ENCODE measurements at regions not wholly inside any gene's neighbourhood (a gene's known extent, or its start where the extent isn't known, plus 50 kb on each side); places are given as distances from the start of the nearest gene placed in this dataset.
A peak's percentile ranks its signal among the peaks of the same experiment; 100 is the strongest.

- no peak for DNase-seq (ENCODE audit: low read depth, low spot score)
These were observed 94.5 kb downstream of the RDH14 start for GRCh38 chr2:18465979-18466378.

GRCh38 chr2:18464913-18465312 is 95.5 kb downstream of the RDH14 start:
- no peak for DNase-seq (ENCODE audit: low read depth, low spot score)

- DNase-seq (ENCODE audit: low read depth, low spot score) = no peak
These were observed 104.4 kb downstream of the RDH14 start for GRCh38 chr2:18456026-18456425.

- peak; percentile 5 for DNase-seq (ENCODE audit: low read depth, low spot score)
These were observed 105.1 kb downstream of the RDH14 start for GRCh38 chr2:18455236-18455862.

GRCh38 chr2:18454692-18455235 is 105.7 kb downstream of the RDH14 start:
- no peak for DNase-seq (ENCODE audit: low read depth, low spot score)

- DNase-seq (ENCODE audit: low read depth, low spot score) = no peak
These were observed 113.7 kb downstream of the RDH14 start for GRCh38 chr2:18446715-18447114.

GRCh38 chr2:18445433-18446320 is 114.8 kb downstream of the RDH14 start:
- no peak for DNase-seq (ENCODE audit: low read depth, low spot score)

GRCh38 chr2:18444806-18445205 is 115.6 kb downstream of the RDH14 start:
- no peak for DNase-seq (ENCODE audit: low read depth, low spot score)

- DNase-seq (ENCODE audit: low read depth, low spot score) = no peak
These were observed 118.9 kb downstream of the RDH14 start for GRCh38 chr2:18441583-18441982.

- no peak for DNase-seq (ENCODE audit: low read depth, low spot score)
These were observed 119.7 kb downstream of the RDH14 start for GRCh38 chr2:18440777-18441176.

GRCh38 chr2:18440141-18440661 is 120.3 kb downstream of the RDH14 start:
- no peak for DNase-seq (ENCODE audit: low read depth, low spot score)

GRCh38 chr2:18439716-18440115 is 120.7 kb downstream of the RDH14 start:
- no peak for DNase-seq (ENCODE audit: low read depth, low spot score)

- DNase-seq (ENCODE audit: low read depth, low spot score) = no peak
These were observed 122.5 kb downstream of the RDH14 start for GRCh38 chr2:18437909-18438308.

- no peak for DNase-seq (ENCODE audit: low read depth, low spot score)
These were observed 123.9 kb downstream of the RDH14 start for GRCh38 chr2:18436503-18437005.

GRCh38 chr2:18435426-18436037 is 124.9 kb downstream of the RDH14 start:
- DNase-seq (ENCODE audit: low read depth, low spot score) = peak; percentile 10

GRCh38 chr2:18433872-18434271 is 126.6 kb downstream of the RDH14 start:
- DNase-seq (ENCODE audit: low read depth, low spot score) = no peak

- peak; percentile 19 for DNase-seq (ENCODE audit: low read depth, low spot score)
These were observed 127.5 kb downstream of the RDH14 start for GRCh38 chr2:18432999-18433398.

GRCh38 chr2:18430996-18431748 is 129.3 kb downstream of the RDH14 start:
- DNase-seq (ENCODE audit: low read depth, low spot score) = no peak

- DNase-seq (ENCODE audit: low read depth, low spot score) = no peak
These were observed 131.9 kb downstream of the RDH14 start for GRCh38 chr2:18428516-18428915.

- DNase-seq (ENCODE audit: low read depth, low spot score) = no peak
These were observed 132.7 kb downstream of the RDH14 start for GRCh38 chr2:18427762-18428161.

GRCh38 chr2:18426174-18426573 is 134.3 kb downstream of the RDH14 start:
- no peak for DNase-seq (ENCODE audit: low read depth, low spot score)

Data from ELF-1 (cell line).